WTC11 (cell line): ENCODE measurements at regions not wholly inside any gene's neighbourhood (a gene's known extent, or its start where the extent isn't known, plus 50 kb on each side); places are given as distances from the start of the nearest gene placed in this dataset.

ENCODE experiments used
- ATAC-seq: fragments of 200-7000 bp; cut with Tn5 transposase; 2 replicates; pipeline ENCODE4 v1.10.0; 2021; ENCODE audit warnings: mild to moderate bottlenecking, moderate library complexity
- CTCF ChIA-PET: fragments of 300-600 bp; sonication (Branson Sonifier 250); formaldehyde crosslinking; loops from one replicate; lab custom pipeline; 2021; ENCODE audit warnings: antibody characterized with exemption; lab: Charles Lee
- POLR2A ChIA-PET: fragments of 350-600 bp; sonication (Branson Sonifier 250); formaldehyde crosslinking; loops from one replicate; lab custom pipeline; 2021; ENCODE audit warnings: antibody characterized with exemption; lab: Charles Lee
- DNase-seq: peaks from one replicate; pipeline ENCODE4 v3.0.0; 2021; ENCODE audit warnings: low spot score
- H3K27ac Mint-ChIP-seq: 2 replicates; pipeline ENCODE4 v1.8.0; 2021; ENCODE audit warnings: mixed read lengths
- H3K27me3 Mint-ChIP-seq: 2 replicates; pipeline ENCODE4 v1.8.0; 2021; ENCODE audit warnings: low read depth, mild to moderate bottlenecking, moderate library complexity, mixed read lengths
- H3K36me3 Mint-ChIP-seq: 2 replicates; pipeline ENCODE4 v1.8.0; 2021; ENCODE audit warnings: mixed read lengths
- H3K4me1 Mint-ChIP-seq: 2 replicates; pipeline ENCODE4 v1.8.0; 2022; ENCODE audit warnings: mixed read lengths
- H3K4me3 Mint-ChIP-seq: 2 replicates; pipeline ENCODE4 v1.8.0; 2021; ENCODE audit warnings: mild to moderate bottlenecking, moderate library complexity, mixed read lengths
- H3K9me3 Mint-ChIP-seq: 2 replicates; pipeline ENCODE4 v1.8.0; 2021; ENCODE audit warnings: mixed read lengths
- FOXP4 ChIP-seq: sonication (generic); formaldehyde crosslinking; IDR thresholded peaks from 2 replicates; pipeline ENCODE4 v1.8.0; 2022; ENCODE audit warnings: mild to moderate bottlenecking, missing genetic modification reagents
- MXD4 ChIP-seq: fragments of 250-450 bp; sonication (Bioruptor Pico); IDR thresholded peaks from 2 replicates; pipeline ENCODE4 v1.8.0; 2021; ENCODE audit warnings: mild to moderate bottlenecking, moderate library complexity, borderline replicate concordance
- SP1 ChIP-seq: sonication (generic); formaldehyde crosslinking; conservative IDR thresholded peaks from 2 replicates; pipeline ENCODE4 v1.8.1; 2022; ENCODE audit warnings: missing genetic modification reagents
- ZNF281 ChIP-seq: sonication (generic); formaldehyde crosslinking; IDR thresholded peaks from 2 replicates; pipeline ENCODE4 v1.8.0; 2023; ENCODE audit warnings: mild to moderate bottlenecking, missing genetic modification reagents
- TF ChIP-seq, protein P1 (sequence below): sonication (generic); formaldehyde crosslinking; IDR thresholded peaks from 2 replicates; pipeline ENCODE4 v1.8.1; 2023; ENCODE audit warnings: mild to moderate bottlenecking, moderate library complexity, missing genetic modification reagents
- TF ChIP-seq, protein P2 (sequence below): fragments of 250-450 bp; sonication (Bioruptor Pico); IDR thresholded peaks from 2 replicates; pipeline ENCODE4 v1.9.0; 2021; ENCODE audit warnings: moderate library complexity, mild to moderate bottlenecking, inconsistent platforms, borderline replicate concordance
- TF ChIP-seq, protein P3 (sequence below): sonication (generic); formaldehyde crosslinking; IDR thresholded peaks from 2 replicates; pipeline ENCODE4 v1.8.0; 2022; ENCODE audit warnings: missing genetic modification reagents

DNA sequence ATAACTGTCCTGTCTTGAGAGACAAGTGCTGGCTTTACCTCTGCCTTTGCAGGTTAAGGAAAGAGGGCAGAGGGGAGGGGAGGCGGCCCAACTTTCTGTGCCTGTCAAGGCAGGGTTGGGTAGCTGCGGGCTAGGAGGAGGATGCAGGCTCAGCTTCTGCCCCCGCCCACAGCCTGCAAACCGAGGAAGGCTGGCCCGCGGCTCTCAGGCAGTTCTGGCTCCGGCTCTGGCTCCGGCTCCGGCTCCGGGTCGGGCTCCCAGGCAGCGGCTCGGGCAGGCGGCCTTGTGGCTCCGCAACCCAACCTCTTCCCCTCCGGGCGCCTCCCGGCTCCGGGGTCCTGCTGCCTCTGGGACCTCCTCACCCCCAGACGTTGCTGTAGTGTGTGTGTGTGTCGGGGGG lies 92.9 kb downstream of the TMEM30B start:
- no peaks in the 10 kb centered on the region for H3K36me3 Mint-ChIP-seq
- DNase-seq: peak; percentile 80
- H3K4me1 Mint-ChIP-seq: peaks cover 43% of the 10 kb centered on the region
- CTCF ChIA-PET: interaction anchor here (1.3 to 1.8 kb wide), 3 partner anchors 14 to 563 kb away, joined by 3 to 5 read pairs (median 4); no protein-coding TSS in a partner anchor
- H3K9me3 Mint-ChIP-seq: no peaks in the 10 kb centered on the region
- TF ChIP-seq, protein P1, sequence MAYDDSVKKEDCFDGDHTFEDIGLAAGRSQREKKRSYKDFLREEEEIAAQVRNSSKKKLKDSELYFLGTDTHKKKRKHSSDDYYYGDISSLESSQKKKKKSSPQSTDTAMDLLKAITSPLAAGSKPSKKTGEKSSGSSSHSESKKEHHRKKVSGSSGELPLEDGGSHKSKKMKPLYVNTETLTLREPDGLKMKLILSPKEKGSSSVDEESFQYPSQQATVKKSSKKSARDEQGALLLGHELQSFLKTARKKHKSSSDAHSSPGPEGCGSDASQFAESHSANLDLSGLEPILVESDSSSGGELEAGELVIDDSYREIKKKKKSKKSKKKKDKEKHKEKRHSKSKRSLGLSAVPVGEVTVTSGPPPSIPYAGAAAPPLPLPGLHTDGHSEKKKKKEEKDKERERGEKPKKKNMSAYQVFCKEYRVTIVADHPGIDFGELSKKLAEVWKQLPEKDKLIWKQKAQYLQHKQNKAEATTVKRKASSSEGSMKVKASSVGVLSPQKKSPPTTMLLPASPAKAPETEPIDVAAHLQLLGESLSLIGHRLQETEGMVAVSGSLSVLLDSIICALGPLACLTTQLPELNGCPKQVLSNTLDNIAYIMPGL (CRISPR knock-in tag): peak; percentile 47; the same call in 1 of the 2 replicates
- TF ChIP-seq ZNF281 (CRISPR knock-in tag) (0 out of 2 replicates have a peak, but pooled peaks have one; percentile 19), MXD4 (CRISPR knock-in tag) (no peak)
- TF ChIP-seq, protein P2, sequence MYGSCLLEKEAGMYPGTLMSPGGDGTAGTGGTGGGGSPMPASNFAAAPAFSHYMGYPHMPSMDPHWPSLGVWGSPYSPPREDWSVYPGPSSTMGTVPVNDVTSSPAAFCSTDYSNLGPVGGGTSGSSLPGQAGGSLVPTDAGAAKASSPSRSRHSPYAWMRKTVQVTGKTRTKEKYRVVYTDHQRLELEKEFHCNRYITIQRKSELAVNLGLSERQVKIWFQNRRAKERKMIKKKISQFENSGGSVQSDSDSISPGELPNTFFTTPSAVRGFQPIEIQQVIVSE (CRISPR knock-in tag): no peak
- TF ChIP-seq, protein P3, sequence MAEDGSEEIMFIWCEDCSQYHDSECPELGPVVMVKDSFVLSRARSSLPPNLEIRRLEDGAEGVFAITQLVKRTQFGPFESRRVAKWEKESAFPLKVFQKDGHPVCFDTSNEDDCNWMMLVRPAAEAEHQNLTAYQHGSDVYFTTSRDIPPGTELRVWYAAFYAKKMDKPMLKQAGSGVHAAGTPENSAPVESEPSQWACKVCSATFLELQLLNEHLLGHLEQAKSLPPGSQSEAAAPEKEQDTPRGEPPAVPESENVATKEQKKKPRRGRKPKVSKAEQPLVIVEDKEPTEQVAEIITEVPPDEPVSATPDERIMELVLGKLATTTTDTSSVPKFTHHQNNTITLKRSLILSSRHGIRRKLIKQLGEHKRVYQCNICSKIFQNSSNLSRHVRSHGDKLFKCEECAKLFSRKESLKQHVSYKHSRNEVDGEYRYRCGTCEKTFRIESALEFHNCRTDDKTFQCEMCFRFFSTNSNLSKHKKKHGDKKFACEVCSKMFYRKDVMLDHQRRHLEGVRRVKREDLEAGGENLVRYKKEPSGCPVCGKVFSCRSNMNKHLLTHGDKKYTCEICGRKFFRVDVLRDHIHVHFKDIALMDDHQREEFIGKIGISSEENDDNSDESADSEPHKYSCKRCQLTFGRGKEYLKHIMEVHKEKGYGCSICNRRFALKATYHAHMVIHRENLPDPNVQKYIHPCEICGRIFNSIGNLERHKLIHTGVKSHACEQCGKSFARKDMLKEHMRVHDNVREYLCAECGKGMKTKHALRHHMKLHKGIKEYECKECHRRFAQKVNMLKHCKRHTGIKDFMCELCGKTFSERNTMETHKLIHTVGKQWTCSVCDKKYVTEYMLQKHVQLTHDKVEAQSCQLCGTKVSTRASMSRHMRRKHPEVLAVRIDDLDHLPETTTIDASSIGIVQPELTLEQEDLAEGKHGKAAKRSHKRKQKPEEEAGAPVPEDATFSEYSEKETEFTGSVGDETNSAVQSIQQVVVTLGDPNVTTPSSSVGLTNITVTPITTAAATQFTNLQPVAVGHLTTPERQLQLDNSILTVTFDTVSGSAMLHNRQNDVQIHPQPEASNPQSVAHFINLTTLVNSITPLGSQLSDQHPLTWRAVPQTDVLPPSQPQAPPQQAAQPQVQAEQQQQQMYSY: peak; percentile 82
- TF ChIP-seq, all 79 proteins: peak for 3
- Mint-ChIP-seq H3K27ac (no peak overlapping the region), H3K27me3 (no peaks in the 10 kb centered on the region; the same call in 1 of the 2 replicates), H3K4me3 (peak overlapping the region; percentile 24)
- ATAC-seq: peak; percentile 84
- POLR2A ChIA-PET: no interaction called here

DNA sequence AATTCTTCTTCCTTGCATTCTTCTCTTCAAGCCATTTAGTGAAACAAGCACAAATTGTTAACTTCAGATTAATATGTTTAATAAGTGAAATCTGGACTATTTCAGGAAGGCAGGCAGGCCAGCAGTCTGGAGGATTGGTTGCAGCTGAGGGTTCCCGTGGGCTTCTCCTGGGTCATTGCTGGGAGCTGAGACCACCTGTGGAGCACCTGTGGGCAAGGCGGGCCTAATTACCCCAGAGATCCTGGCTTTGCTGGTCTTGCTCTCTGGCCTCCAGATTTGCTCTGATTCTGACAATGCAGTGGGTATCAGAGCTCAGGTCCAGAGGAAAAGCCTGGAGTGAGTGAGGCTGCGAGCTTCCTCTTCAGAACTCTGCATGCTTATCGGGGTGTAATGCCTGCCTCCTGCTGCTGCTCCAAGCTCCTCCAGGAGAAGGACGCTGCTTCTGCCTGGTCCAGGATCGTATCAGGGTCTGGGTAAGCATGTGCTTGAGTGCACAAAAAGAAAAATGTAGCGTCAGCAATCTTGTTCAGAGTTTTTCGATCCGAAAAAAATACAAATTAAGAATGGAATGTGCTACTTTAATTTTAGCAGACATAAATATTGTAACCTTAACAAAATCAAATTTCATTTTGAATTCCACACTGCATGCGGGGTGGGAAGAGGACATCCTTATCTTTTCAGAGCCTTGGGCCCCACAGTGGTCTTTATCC lies 93.8 kb downstream of the TMEM30B start:
- Mint-ChIP-seq H3K4me3 (no peak overlapping the region), H3K4me1 (peaks cover 47% of the 10 kb centered on the region), H3K9me3 (no peaks in the 10 kb centered on the region), H3K27me3 (no peaks in the 10 kb centered on the region; the same call in 1 of the 2 replicates), H3K36me3 (no peaks in the 10 kb centered on the region)
- ATAC-seq (0 out of 2 replicates have a peak, but pooled peaks have one; percentile 4), DNase-seq (no peak)
- ChIA-PET CTCF (interaction anchor here (0.7 to 1.8 kb wide), 5 partner anchors 11 to 562 kb away, joined by 3 to 5 read pairs (median 4); partner anchors contain the start of gene TMEM30B), POLR2A (interaction anchor here (0.8 kb wide), 1 partner anchor 9 kb away, joined by 5 read pairs; no protein-coding TSS in a partner anchor)
- TF ChIP-seq SP1: no peak
- TF ChIP-seq, protein P3: 0 out of 2 replicates have a peak, but pooled peaks have one; percentile 16
- TF ChIP-seq FOXP4 (CRISPR knock-in tag): no peak
- TF ChIP-seq, all 79 proteins: peak for 1
- H3K27ac Mint-ChIP-seq: no peak overlapping the region
